ENCODE measurements at regions not wholly inside any gene's neighbourhood (a gene's known extent, or its start where the extent isn't known, plus 50 kb on each side); places are given as distances from the start of the nearest gene placed in this dataset.

GRCh38 chr10:53140506-53140905 lies 367.9 kb upstream of the MBL2 start:
- DNase-seq (ENCODE audit: missing footprints) = no peak
- no peak for ATAC-seq
- intact Hi-C loops (cut with DNase I) = no loop called here

- ATAC-seq (no peak), DNase-seq (ENCODE audit: missing footprints) (no peak)
- intact Hi-C loops (cut with DNase I) = no loop called here
These were observed 363.3 kb upstream of the MBL2 start for GRCh38 chr10:53135897-53136253.

- no peak for ATAC-seq
- no peak for DNase-seq (ENCODE audit: missing footprints)
- intact Hi-C loops (cut with DNase I) = no loop called here
These were observed 362.8 kb upstream of the MBL2 start for GRCh38 chr10:53135213-53135896.

- DNase-seq (ENCODE audit: missing footprints) (no peak), ATAC-seq (no peak)
- intact Hi-C loops (cut with DNase I) = no loop called here
These were observed 361.5 kb upstream of the MBL2 start for GRCh38 chr10:53134050-53134449.

- intact Hi-C loops (cut with DNase I) = no loop called here
- DNase-seq (ENCODE audit: missing footprints) (no peak), ATAC-seq (no peak)
These were observed 357.8 kb upstream of the MBL2 start for GRCh38 chr10:53130337-53130736.

GRCh38 chr10:53127686-53128085 lies 355.1 kb upstream of the MBL2 start:
- DNase-seq (ENCODE audit: missing footprints) (no peak), ATAC-seq (no peak)
- intact Hi-C loops (cut with DNase I) = no loop called here

GRCh38 chr10:53123311-53123710 lies 350.7 kb upstream of the MBL2 start:
- ATAC-seq (no peak), DNase-seq (ENCODE audit: missing footprints) (no peak)
- intact Hi-C loops (cut with DNase I) = no loop called here

GRCh38 chr10:53122281-53122680 lies 349.7 kb upstream of the MBL2 start:
- no peak for ATAC-seq
- DNase-seq (ENCODE audit: missing footprints) = no peak
- intact Hi-C loops (cut with DNase I) = no loop called here

- no peak for DNase-seq (ENCODE audit: missing footprints)
- ATAC-seq = no peak
- intact Hi-C loops (cut with DNase I) = no loop called here
These were observed 343.1 kb upstream of the MBL2 start for GRCh38 chr10:53115660-53116059.

- no peak for ATAC-seq
- intact Hi-C loops (cut with DNase I) = no loop called here
- DNase-seq (ENCODE audit: missing footprints) = no peak
These were observed 338.9 kb upstream of the MBL2 start for GRCh38 chr10:53111529-53111928.

- intact Hi-C loops (cut with DNase I) = no loop called here
- DNase-seq (ENCODE audit: missing footprints) (no peak), ATAC-seq (no peak)
These were observed 336.7 kb upstream of the MBL2 start for GRCh38 chr10:53109320-53109719.

GRCh38 chr10:53108317-53108934 lies 335.8 kb upstream of the MBL2 start:
- no peak for DNase-seq (ENCODE audit: missing footprints)
- no peak for ATAC-seq
- intact Hi-C loops (cut with DNase I) = no loop called here

GRCh38 chr10:53107711-53108110 lies 335.1 kb upstream of the MBL2 start:
- intact Hi-C loops (cut with DNase I) = no loop called here
- ATAC-seq (no peak), DNase-seq (ENCODE audit: missing footprints) (no peak)

GRCh38 chr10:53102424-53102823 lies 329.8 kb upstream of the MBL2 start:
- DNase-seq (ENCODE audit: missing footprints) (no peak), ATAC-seq (no peak)
- intact Hi-C loops (cut with DNase I) = no loop called here

- DNase-seq (ENCODE audit: missing footprints) = no peak
- intact Hi-C loops (cut with DNase I) = no loop called here
These were observed 321.3 kb upstream of the MBL2 start for GRCh38 chr10:53093878-53094277.

GRCh38 chr10:53091574-53091973 lies 319.0 kb upstream of the MBL2 start:
- DNase-seq (ENCODE audit: missing footprints) = no peak
- intact Hi-C loops (cut with DNase I) = no loop called here
- ATAC-seq = no peak

More at GRCh38 chr10:53093878-53094277, 321.3 kb upstream of the MBL2 start:
- ATAC-seq = no peak

GRCh38 chr10:53088961-53089360 lies 316.4 kb upstream of the MBL2 start:
- DNase-seq (ENCODE audit: missing footprints) (no peak), ATAC-seq (no peak)
- intact Hi-C loops (cut with DNase I) = no loop called here

GRCh38 chr10:53079283-53079682 lies 306.7 kb upstream of the MBL2 start:
- DNase-seq (ENCODE audit: missing footprints) (no peak), ATAC-seq (no peak)
- intact Hi-C loops (cut with DNase I) = no loop called here

- DNase-seq (ENCODE audit: missing footprints) (no peak), ATAC-seq (no peak)
- intact Hi-C loops (cut with DNase I) = no loop called here
These were observed 304.4 kb upstream of the MBL2 start for GRCh38 chr10:53076948-53077347.

- intact Hi-C loops (cut with DNase I) = no loop called here
- ATAC-seq (no peak), DNase-seq (ENCODE audit: missing footprints) (no peak)
These were observed 302.9 kb upstream of the MBL2 start for GRCh38 chr10:53075469-53075868.

GRCh38 chr10:53072144-53072543 lies 299.6 kb upstream of the MBL2 start:
- ATAC-seq (no peak), DNase-seq (ENCODE audit: missing footprints) (no peak)
- intact Hi-C loops (cut with DNase I) = no loop called here
